ENCODE measurements at regions not wholly inside any gene's neighbourhood (a gene's known extent, or its start where the extent isn't known, plus 50 kb on each side); places are given as distances from the start of the nearest gene placed in this dataset.

DNA sequence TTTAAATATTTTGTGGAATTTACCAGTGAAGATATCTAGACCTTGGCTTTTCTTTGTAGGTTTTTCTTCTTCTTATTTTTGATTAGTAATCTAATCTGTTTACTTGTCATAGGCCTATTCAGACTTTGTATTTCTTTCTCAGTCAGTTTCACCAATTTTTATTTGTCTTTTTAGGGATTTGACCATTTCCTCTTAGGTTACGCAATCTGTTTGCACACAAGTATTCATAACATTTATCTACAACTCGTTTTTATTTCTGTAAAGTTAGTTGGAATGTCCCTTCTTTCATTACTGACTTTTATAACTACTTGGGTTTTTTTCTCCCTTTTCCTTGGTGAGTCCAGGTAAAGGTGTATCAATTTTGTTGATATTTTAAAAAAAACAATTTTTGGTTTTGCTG, 545.7 kb downstream of the AACS start:
- no peak for TF ChIP-seq POLR2A (IDR thresholded peaks at IDR 0.05)
- TF ChIP-seq, protein P1, sequence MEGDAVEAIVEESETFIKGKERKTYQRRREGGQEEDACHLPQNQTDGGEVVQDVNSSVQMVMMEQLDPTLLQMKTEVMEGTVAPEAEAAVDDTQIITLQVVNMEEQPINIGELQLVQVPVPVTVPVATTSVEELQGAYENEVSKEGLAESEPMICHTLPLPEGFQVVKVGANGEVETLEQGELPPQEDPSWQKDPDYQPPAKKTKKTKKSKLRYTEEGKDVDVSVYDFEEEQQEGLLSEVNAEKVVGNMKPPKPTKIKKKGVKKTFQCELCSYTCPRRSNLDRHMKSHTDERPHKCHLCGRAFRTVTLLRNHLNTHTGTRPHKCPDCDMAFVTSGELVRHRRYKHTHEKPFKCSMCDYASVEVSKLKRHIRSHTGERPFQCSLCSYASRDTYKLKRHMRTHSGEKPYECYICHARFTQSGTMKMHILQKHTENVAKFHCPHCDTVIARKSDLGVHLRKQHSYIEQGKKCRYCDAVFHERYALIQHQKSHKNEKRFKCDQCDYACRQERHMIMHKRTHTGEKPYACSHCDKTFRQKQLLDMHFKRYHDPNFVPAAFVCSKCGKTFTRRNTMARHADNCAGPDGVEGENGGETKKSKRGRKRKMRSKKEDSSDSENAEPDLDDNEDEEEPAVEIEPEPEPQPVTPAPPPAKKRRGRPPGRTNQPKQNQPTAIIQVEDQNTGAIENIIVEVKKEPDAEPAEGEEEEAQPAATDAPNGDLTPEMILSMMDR (IDR thresholded peaks at IDR 0.05 in 4 of 5, conservative IDR thresholded peaks at IDR 0.05 in 1 of 5), result no peak

Measured in gastrocnemius medialis (tissue), 4 donors.